ENCODE measurements at regions not wholly inside any gene's neighbourhood (a gene's known extent, or its start where the extent isn't known, plus 50 kb on each side); places are given as distances from the start of the nearest gene placed in this dataset.
"Not testable (repeated sequence)": the region's sequence is repeated elsewhere in the genome, so short reads cannot be mapped to it uniquely, and the experiment has no call there.

DNA sequence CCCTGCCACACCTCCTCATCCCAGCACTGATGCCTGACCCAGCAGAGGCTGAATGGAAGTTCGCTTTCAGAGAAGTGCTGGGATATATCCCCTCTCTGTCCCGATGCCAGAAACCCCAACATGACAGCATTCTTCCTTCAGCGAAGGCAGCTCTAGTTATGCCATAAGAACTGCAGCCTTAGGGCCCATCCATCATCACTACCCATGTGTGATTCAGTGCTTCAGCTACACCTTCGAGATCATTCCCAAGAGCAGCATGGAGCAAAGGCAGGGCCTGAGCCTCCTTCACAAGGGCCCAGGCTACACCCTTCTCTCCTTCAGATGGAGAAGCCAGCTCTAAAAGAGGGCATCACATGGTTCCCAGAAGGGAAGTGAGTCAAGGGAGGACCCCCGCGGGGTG, 198.0 kb downstream of the TBC1D2B start:
- not testable (repeated sequence) for TF ChIP-seq BCL11A (IDR thresholded peaks at IDR 0.05; ENCODE audit: low read depth in 2 of 2, low read length in 2 of 2); EP300 (IDR thresholded peaks at IDR 0.05; ENCODE audit: borderline replicate concordance in 1 of 2, low read depth in 2 of 2, low read length in 2 of 2); SIN3A (conservative IDR thresholded peaks at IDR 0.05 in 1 of 2, IDR thresholded peaks at IDR 0.05 in 1 of 2; ENCODE audit: low read depth in 1 of 2, low read length in 2 of 2); JUND (IDR thresholded peaks at IDR 0.05; ENCODE audit: low read length); CBX8 (IDR thresholded peaks at IDR 0.05; ENCODE audit: borderline replicate concordance, low read depth, low read length); CEBPB (IDR thresholded peaks at IDR 0.05; ENCODE audit: low read depth, low read length); RBBP5 (IDR thresholded peaks at IDR 0.05; ENCODE audit: borderline replicate concordance, low read depth, low read length); POLR2A (IDR thresholded peaks at IDR 0.05; ENCODE audit: control extremely low read depth in 1 of 2, low read depth in 2 of 2, low read length in 2 of 2); SUZ12 (IDR thresholded peaks at IDR 0.05; ENCODE audit: low read length)
- TF ChIP-seq, protein P1, sequence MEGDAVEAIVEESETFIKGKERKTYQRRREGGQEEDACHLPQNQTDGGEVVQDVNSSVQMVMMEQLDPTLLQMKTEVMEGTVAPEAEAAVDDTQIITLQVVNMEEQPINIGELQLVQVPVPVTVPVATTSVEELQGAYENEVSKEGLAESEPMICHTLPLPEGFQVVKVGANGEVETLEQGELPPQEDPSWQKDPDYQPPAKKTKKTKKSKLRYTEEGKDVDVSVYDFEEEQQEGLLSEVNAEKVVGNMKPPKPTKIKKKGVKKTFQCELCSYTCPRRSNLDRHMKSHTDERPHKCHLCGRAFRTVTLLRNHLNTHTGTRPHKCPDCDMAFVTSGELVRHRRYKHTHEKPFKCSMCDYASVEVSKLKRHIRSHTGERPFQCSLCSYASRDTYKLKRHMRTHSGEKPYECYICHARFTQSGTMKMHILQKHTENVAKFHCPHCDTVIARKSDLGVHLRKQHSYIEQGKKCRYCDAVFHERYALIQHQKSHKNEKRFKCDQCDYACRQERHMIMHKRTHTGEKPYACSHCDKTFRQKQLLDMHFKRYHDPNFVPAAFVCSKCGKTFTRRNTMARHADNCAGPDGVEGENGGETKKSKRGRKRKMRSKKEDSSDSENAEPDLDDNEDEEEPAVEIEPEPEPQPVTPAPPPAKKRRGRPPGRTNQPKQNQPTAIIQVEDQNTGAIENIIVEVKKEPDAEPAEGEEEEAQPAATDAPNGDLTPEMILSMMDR (IDR thresholded peaks at IDR 0.05; ENCODE audit: control extremely low read depth in 1 of 3, insufficient read depth in 1 of 3, low read depth in 1 of 3, low read length in 3 of 3) = not testable (repeated sequence)

All from H1 (cell line).